H1 (cell line): ENCODE measurements at regions not wholly inside any gene's neighbourhood (a gene's known extent, or its start where the extent isn't known, plus 50 kb on each side); places are given as distances from the start of the nearest gene placed in this dataset.

Experiments used
- CTCF ChIA-PET: fragments of 300-600 bp; sonication (Branson Sonifier 250); formaldehyde crosslinking; loops from one replicate; lab custom pipeline; 2021; ENCODE audit not compliant: partially characterized antibody; lab: Charles Lee
- POLR2A ChIA-PET: fragments of 300-600 bp; sonication (Branson Sonifier 250); formaldehyde crosslinking; loops from one replicate; lab custom pipeline; 2021; ENCODE audit warnings: inconsistent platforms; ENCODE audit not compliant: partially characterized antibody; lab: Charles Lee
- DNase-seq, 2 experiments: peaks; one replicate each; pipeline versions ENCODE4 v3.0.0 to v3.0.0-alpha.2; 2010 to 2022; ENCODE audit warnings: low spot score in 2 of 2, low read depth in 1 of 2, mixed read lengths in 1 of 2
- FAIRE-seq: peaks from 2 replicates; lab custom pipeline; 2011; peaks lifted over from hg19 to GRCh38; lab: Jason Lieb, UNC
- H2AFZ ChIP-seq: 2 replicates; pipeline ENCODE4 v1.8.1; 2012; ENCODE audit warnings: low read length, inconsistent platforms
- H2AK5ac ChIP-seq: 2 replicates; pipeline ENCODE4 v1.6.1; 2013; ENCODE audit warnings: low read depth, low read length
- H2BK120ac ChIP-seq: replicated peaks from 2 replicates; pipeline ENCODE3; 2013; ENCODE audit warnings: low read depth, low read length, inconsistent platforms
- H2BK12ac ChIP-seq: 2 replicates; pipeline ENCODE4 v1.6.1; 2013; ENCODE audit warnings: low read depth, low read length
- H2BK15ac ChIP-seq: 2 replicates; pipeline ENCODE4 v1.6.1; 2013; ENCODE audit warnings: low read length
- H2BK20ac ChIP-seq: 2 replicates; pipeline ENCODE4 v1.6.1; 2013; ENCODE audit warnings: low read length
- H2BK5ac ChIP-seq: 2 replicates; pipeline ENCODE4 v1.6.1; 2013; ENCODE audit warnings: low read depth, low read length
- H3K14ac ChIP-seq: 2 replicates; pipeline ENCODE4 v1.6.1; 2013; ENCODE audit warnings: inconsistent platforms; ENCODE audit not compliant: insufficient read length
- H3K18ac ChIP-seq: 2 replicates; pipeline ENCODE4 v1.6.1; 2013; ENCODE audit warnings: low read length; ENCODE audit errors: extremely low read depth
- H3K23ac ChIP-seq: 2 replicates; pipeline ENCODE4 v1.6.1; 2013; ENCODE audit warnings: inconsistent platforms; ENCODE audit not compliant: insufficient read length
- H3K23me2 ChIP-seq: 2 replicates; pipeline ENCODE4 v1.6.1; 2013; ENCODE audit warnings: low read depth, low read length
- H3K27ac ChIP-seq: 2 replicates; pipeline ENCODE4 v1.6.1; 2011; ENCODE audit warnings: low read depth, low read length, inconsistent platforms
- H3K27me3 ChIP-seq, 4 experiments: replicated peaks in 1 of 4; 1 replicate in 1 of 4; 2 replicates in 3 of 4; pipeline versions ENCODE4 v1.6.1 to v1.8.1; 2011 to 2013; ENCODE audit warnings: low read length in 3 of 4, mild to moderate bottlenecking in 3 of 4, inconsistent platforms in 2 of 4, mixed read lengths in 2 of 4, moderate library complexity in 1 of 4; ENCODE audit not compliant: control insufficient read depth in 3 of 4, insufficient read depth in 3 of 4; ENCODE audit errors: extremely low read depth in 1 of 4
- H3K36me3 ChIP-seq, 4 experiments: 2 replicates each; pipeline versions ENCODE4 v1.6.1 to v1.8.1; 2011 to 2013; ENCODE audit warnings: mild to moderate bottlenecking in 4 of 4, low read length in 3 of 4, moderate library complexity in 2 of 4, control low read depth in 1 of 4, inconsistent platforms in 1 of 4; ENCODE audit not compliant: insufficient read depth in 4 of 4, control insufficient read depth in 2 of 4
- H3K4ac ChIP-seq: replicated peaks from 2 replicates; pipeline ENCODE3; 2013; ENCODE audit warnings: low read length, low read depth, mixed read lengths, inconsistent platforms; ENCODE audit not compliant: insufficient read length
- H3K4me1 ChIP-seq, 4 experiments: replicated peaks in 1 of 4; 1 replicate in 1 of 4; 2 replicates in 3 of 4; pipeline versions ENCODE4 v1.6.1 to v1.8.1; 2011 to 2013; ENCODE audit warnings: low read length in 3 of 4, inconsistent platforms in 2 of 4, mixed read lengths in 1 of 4; ENCODE audit not compliant: insufficient read depth in 4 of 4, control insufficient read depth in 3 of 4
- H3K4me2 ChIP-seq, 2 experiments: 2 replicates each; pipeline versions ENCODE4 v1.6.1 to v1.8.1; 2011 to 2013; ENCODE audit warnings: low read depth in 2 of 2, low read length in 2 of 2, control low read depth in 1 of 2, inconsistent platforms in 1 of 2, mild to moderate bottlenecking in 1 of 2; ENCODE audit not compliant: insufficient read depth in 1 of 2
- H3K4me3 ChIP-seq, 4 experiments: fragments of 200-600, 300-600 bp in 1 of 4; sonication (generic), shearing (Covaris generic), sonication (Bioruptor Twin) in 1 of 4; 2 replicates each; pipeline versions ENCODE4 v1.5.1 to v1.8.1; 2011 to 2016; ENCODE audit warnings: low read length in 4 of 4, low read depth in 3 of 4, control low read depth in 2 of 4, inconsistent platforms in 2 of 4, mild to moderate bottlenecking in 2 of 4, mixed read lengths in 1 of 4, moderate library complexity in 1 of 4; ENCODE audit not compliant: insufficient read depth in 2 of 4; ENCODE audit errors: extremely low read depth in 1 of 4
- H3K56ac ChIP-seq: replicated peaks from 2 replicates; pipeline ENCODE3; 2013; ENCODE audit warnings: low read depth, mild to moderate bottlenecking, mixed read lengths, low read length, inconsistent platforms; ENCODE audit not compliant: insufficient read length
- H3K79me1 ChIP-seq: 2 replicates; pipeline ENCODE4 v1.6.1; 2013; ENCODE audit warnings: low read depth, low read length, control low read depth
- H3K79me2 ChIP-seq, 2 experiments: 2 replicates each; pipeline versions ENCODE4 v1.6.1 to v1.8.1; 2012 to 2013; ENCODE audit warnings: low read length in 2 of 2, mild to moderate bottlenecking in 2 of 2, inconsistent platforms in 1 of 2; ENCODE audit not compliant: insufficient read depth in 2 of 2, control insufficient read depth in 1 of 2
- H3K9ac ChIP-seq, 4 experiments: replicated peaks in 1 of 4; 1 replicate in 1 of 4; 2 replicates in 3 of 4; pipeline versions ENCODE4 v1.6.1 to v1.8.1; 2011 to 2013; ENCODE audit warnings: low read depth in 3 of 4, low read length in 3 of 4, control low read depth in 2 of 4, mild to moderate bottlenecking in 2 of 4, moderate library complexity in 2 of 4, inconsistent platforms in 1 of 4; ENCODE audit errors: extremely low read depth in 1 of 4
- H3K9me3 ChIP-seq, 2 experiments: 2 replicates each; pipeline versions ENCODE4 v1.6.1 to v1.8.1; 2012 to 2013; ENCODE audit warnings: mild to moderate bottlenecking in 2 of 2, moderate library complexity in 2 of 2, control low read depth in 1 of 2, inconsistent platforms in 1 of 2, low read depth in 1 of 2, low read length in 1 of 2, mixed read lengths in 1 of 2; ENCODE audit not compliant: insufficient read depth in 2 of 2
- H4K20me1 ChIP-seq, 2 experiments: replicated peaks in 1 of 2; 2 replicates each; pipeline versions ENCODE3 to v1.8.1; 2011 to 2013; ENCODE audit warnings: inconsistent platforms in 2 of 2, low read length in 2 of 2, mild to moderate bottlenecking in 1 of 2; ENCODE audit not compliant: insufficient read depth in 2 of 2, control insufficient read depth in 1 of 2
- H4K5ac ChIP-seq: 2 replicates; pipeline ENCODE4 v1.6.1; 2013; ENCODE audit warnings: low read length, low read depth, mixed read lengths, inconsistent platforms; ENCODE audit not compliant: insufficient read length
- H4K8ac ChIP-seq: 2 replicates; pipeline ENCODE4 v1.8.0; 2013; ENCODE audit warnings: mild to moderate bottlenecking, moderate library complexity, low read length, inconsistent platforms; ENCODE audit not compliant: insufficient read depth; ENCODE audit errors: extremely low read depth
- H4K91ac ChIP-seq: replicated peaks from 2 replicates; pipeline ENCODE3; 2013; ENCODE audit warnings: low read length, mixed read lengths, inconsistent platforms; ENCODE audit not compliant: insufficient read length
- CEBPB ChIP-seq: IDR thresholded peaks from 2 replicates; pipeline ENCODE4 v1.6.1; 2012; ENCODE audit warnings: low read depth, low read length
- NRF1 ChIP-seq: IDR thresholded peaks from 2 replicates; pipeline ENCODE4 v1.6.1; 2011; ENCODE audit warnings: mild to moderate bottlenecking, low read depth, low read length, improper control_type of control experiment
- TAF7 ChIP-seq: optimal IDR thresholded peaks from 2 replicates; pipeline ENCODE3; 2011; ENCODE audit warnings: low read depth, mild to moderate bottlenecking, inconsistent platforms, low read length, moderate library complexity, borderline replicate concordance
- WGBS, 2 experiments: shearing (Covaris generic) in 1 of 2; methylation state at CpG; one replicate each; pipeline versions ENCODE4 v1.1.6 to v1.1.7; 2013 to 2015; ENCODE audit warnings: low lambda C conversion rate in 2 of 2, mixed read lengths in 2 of 2, inconsistent platforms in 1 of 2, low coverage in 1 of 2, missing lambda C conversion rate in 1 of 2; ENCODE audit not compliant: insufficient replicate concordance in 2 of 2, insufficient coverage in 1 of 2, insufficient read length in 1 of 2; ENCODE audit errors: extremely low coverage in 1 of 2, missing lambda C conversion rate in 1 of 2; 5-methylcytosine and 5-hydroxymethylcytosine counted together

GRCh38 chr2:147173798-147174197, 671.0 kb upstream of the ACVR2A start:
- H2BK12ac ChIP-seq = no peak overlapping the region
- no peak overlapping the region for H3K18ac ChIP-seq
- no peak for DNase-seq
- no peak overlapping the region for H3K14ac ChIP-seq
- H2BK120ac ChIP-seq = no peak overlapping the region
- no peak overlapping the region for H3K4me3 ChIP-seq
- no peak for FAIRE-seq
- H2AFZ ChIP-seq = no peak overlapping the region
- H2BK5ac ChIP-seq = no peak overlapping the region
- no peak overlapping the region for H3K23ac ChIP-seq
- ChIA-PET CTCF (interaction anchor here (0.6 to 1.6 kb wide), 2 partner anchors 158 to 251 kb away, joined by 3 to 4 read pairs; no protein-coding TSS in a partner anchor), POLR2A (no interaction called here)
- H4K8ac ChIP-seq = no peak overlapping the region
- H3K4ac ChIP-seq = no peak overlapping the region
- H2BK15ac ChIP-seq = no peak overlapping the region
- whole genome bisulfite sequencing, 2 experiments = 97% methylated on average over 2 of the region's 2 CpGs; no CpG with 5 or more reads in 1 of the 2 experiments
- no peaks in the 10 kb centered on the region for H3K9me3 ChIP-seq
- no peaks in the 10 kb centered on the region for H3K27me3 ChIP-seq
- H3K23me2 ChIP-seq = no peaks in the 10 kb centered on the region
- H2BK20ac ChIP-seq = no peak overlapping the region
- no peak overlapping the region for H3K4me2 ChIP-seq
- H4K5ac ChIP-seq = no peak overlapping the region
- H3K27ac ChIP-seq = no peak overlapping the region
- H4K91ac ChIP-seq = no peak overlapping the region
- H3K56ac ChIP-seq = no peak overlapping the region
- H3K79me1 ChIP-seq = no peaks in the 10 kb centered on the region
- no peaks in the 10 kb centered on the region for H3K36me3 ChIP-seq
- peaks cover 0 to 7% (median 4%) of the 10 kb centered on the region in 4 experiments; a peak in 2 of 7 replicates for H3K4me1 ChIP-seq
- H4K20me1 ChIP-seq = no peaks in the 10 kb centered on the region
- H3K79me2 ChIP-seq = no peaks in the 10 kb centered on the region
- no peak overlapping the region for H2AK5ac ChIP-seq
- no peak overlapping the region for H3K9ac ChIP-seq
- no peak for TF ChIP-seq TAF7
- TF ChIP-seq NRF1 = no peak
- TF ChIP-seq CEBPB = no peak
